Dermis microvascular lymphatic vessel endothelial cell (primary cell): ENCODE measurements at regions not wholly inside any gene's neighbourhood (a gene's known extent, or its start where the extent isn't known, plus 50 kb on each side); places are given as distances from the start of the nearest gene placed in this dataset.

Experiments used
- DNase-seq, 2 donors: peaks; one replicate each; pipeline versions ENCODE4 v3.0.0 to v3.0.0-alpha.2; 2010; ENCODE audit warnings: low read depth in 2 of 2

- no peak for DNase-seq
These were observed 244.7 kb upstream of the RHOBTB1 start for GRCh38 chr10:61188691-61189090.

GRCh38 chr10:61188101-61188500, 244.1 kb upstream of the RHOBTB1 start:
- DNase-seq: no peak

DNA sequence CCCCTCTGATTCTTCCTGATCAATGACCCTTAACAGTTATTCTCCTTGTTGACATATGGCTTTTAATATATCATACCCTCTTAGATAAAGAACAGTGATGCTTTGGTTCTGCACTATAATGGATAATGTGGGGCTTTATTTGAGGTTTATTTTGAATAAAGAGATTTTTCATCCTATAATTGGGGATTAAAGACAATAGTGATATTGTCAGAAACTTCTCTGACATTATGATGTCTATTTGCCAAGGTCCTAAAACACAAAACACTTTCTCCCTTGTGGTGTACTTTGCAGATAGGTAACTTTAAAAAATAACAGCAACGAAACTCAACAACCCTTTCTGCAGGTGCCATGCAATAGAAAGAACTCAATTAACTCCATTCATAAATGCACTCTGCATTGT, 243.6 kb upstream of the RHOBTB1 start:
- DNase-seq: no peak

DNA sequence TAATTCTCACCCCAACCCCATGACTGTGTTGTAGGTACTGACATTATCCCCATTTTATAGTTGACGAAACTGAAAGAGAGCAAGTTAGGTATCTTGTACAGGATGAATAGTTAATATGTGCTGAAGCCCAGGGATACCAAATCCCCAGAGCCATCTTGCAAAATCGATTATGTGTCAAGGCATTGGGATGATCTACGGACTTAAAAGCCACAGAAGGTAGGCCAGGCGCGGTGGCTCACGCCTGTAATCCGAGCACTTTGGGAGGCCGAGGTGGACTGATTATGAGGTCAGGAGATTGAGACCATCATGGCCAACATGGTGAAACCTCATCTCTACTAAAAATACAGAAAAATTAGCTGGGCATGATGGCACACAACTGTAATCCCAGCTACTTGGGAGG, 242.4 kb upstream of the RHOBTB1 start:
- no peak for DNase-seq

DNA sequence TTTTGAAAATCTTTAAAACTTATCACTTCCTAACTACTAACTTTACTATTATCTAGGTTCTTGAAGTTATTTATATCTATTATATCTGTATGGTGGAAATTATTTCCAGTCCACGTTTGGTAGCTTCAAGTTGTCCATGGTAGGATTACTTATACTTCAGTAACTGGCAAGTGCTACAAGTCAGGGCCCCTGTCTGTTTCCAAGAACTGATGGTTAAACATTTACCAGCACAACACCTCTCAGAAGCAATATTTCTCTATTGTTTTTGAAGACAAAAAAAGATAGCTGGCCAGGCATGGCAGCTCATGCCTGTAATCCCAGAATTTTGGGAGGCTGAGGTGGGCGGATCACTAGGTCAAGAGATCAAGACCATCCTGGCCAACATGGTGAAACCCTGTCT, 240.4 kb upstream of the RHOBTB1 start:
- DNase-seq: no peak

DNA sequence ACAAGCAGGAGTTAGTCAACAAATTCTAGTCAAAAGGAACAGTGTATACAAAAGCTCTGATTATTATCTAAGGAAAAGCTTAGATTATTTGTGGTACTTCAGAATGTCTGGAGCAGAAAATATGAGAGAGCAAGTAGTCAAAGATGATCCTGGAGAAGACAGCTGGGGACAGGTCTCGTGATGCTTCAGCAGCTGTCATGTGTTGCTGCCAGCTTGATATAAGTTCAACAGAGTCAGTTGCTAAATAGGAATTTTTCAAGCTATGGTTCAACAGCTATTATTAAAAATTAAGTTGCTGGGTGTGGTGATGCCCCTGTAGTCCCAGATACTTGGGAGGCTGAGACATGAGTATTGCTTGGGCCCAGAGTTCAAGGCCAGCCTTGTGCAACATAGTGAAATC, 240.0 kb upstream of the RHOBTB1 start:
- no peak for DNase-seq

GRCh38 chr10:61181832-61182231, 237.8 kb upstream of the RHOBTB1 start:
- DNase-seq: no peak

- no peak for DNase-seq
These were observed 235.8 kb upstream of the RHOBTB1 start for GRCh38 chr10:61179771-61180170.

GRCh38 chr10:61176424-61176823, 232.4 kb upstream of the RHOBTB1 start:
- DNase-seq: no peak

DNA sequence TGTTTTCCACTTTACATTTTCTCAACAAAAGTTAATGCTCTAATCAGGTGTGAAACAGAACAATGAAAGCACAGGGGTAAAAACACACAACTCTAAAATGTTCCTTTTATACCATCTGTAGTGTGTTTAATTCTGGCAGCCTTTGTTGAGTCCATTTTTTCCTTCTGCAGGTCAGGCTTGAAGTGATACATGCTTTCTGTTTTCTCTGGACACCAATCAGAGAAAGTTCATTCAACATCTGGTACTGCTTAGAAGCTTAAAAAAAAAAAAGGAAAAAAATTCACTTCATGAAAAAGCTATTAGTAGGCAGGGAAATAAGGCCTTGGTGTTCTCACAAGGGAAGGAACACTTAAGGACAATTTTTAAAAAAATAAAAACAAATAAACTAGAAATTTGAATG, 231.3 kb upstream of the RHOBTB1 start:
- no peak for DNase-seq

- DNase-seq: no peak
These were observed 229.5 kb upstream of the RHOBTB1 start for GRCh38 chr10:61173450-61173849.

DNA sequence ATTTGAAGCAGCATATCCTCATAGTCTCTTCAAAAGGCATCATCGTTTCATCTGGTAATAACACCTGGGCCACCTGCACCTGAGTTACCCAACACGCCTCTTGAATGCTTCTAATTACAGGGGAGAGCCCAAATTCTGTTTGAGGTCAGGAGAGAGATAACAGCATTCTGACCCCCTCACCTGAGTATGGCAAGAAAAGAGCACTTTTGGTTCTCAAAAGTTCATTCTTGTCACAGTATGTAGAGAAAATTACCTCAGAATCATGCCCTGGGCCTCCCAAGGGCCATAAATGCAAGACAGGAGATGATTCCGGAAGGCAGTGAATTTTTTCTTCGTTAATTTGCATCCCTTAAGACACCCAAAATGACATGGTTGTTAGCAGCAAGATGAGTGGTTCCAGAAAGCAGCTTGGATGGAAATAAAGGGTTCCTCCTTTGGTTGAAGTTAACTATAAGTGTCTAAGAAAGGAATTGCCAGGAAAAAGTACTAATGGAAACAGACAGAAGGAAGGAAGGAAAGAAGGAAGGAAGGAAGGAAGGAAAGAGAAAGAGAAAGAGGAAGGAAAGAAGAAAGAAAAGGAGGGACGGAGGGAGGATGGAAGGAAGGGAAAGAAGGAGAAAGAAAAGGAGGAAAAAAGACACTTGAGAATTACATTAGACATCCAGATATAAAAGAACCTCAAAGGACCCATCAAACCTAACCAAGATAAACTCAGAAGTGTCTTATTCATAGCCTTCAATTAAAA, 228.4 kb upstream of the RHOBTB1 start:
- DNase-seq: no peak

GRCh38 chr10:61170594-61170993, 226.6 kb upstream of the RHOBTB1 start:
- DNase-seq: no peak

DNA sequence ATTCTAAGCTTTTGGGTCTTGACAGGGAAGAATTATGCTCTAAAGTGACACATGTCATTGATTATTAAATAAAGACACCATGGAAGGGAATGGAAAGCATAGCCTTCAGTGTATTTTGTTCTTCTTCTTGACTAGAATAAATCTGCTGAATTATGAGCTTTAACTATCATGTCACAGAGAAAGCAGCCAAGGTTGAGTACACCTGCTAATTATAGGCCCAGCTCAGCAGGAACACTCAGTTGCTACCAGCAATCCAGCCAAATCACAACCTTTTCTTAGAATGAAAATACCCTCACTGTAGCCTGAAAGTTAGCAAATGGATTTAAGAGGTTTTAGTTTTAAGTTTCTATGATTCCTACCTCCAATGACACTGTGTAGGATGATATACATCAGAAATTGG, 225.3 kb upstream of the RHOBTB1 start:
- no peak for DNase-seq

DNA sequence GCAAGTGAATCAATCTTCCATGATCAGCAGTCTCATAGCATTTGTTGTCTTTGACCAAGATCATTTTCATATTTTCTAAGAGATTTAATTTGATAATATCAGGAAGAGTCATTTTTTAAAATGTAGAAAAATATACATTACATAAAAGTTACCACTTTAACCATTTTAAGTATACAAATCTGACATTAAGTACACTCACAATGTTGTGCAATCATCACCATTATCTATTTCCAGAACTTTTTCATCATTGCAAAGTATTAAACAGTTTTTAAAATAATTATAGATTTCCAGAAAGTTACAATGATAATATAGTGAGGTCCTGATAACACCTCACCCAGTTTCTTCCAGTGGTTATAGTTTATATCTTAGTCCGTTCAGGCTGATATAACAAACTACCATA, 222.5 kb upstream of the RHOBTB1 start:
- no peak for DNase-seq

- DNase-seq: no peak
These were observed 222.1 kb upstream of the RHOBTB1 start for GRCh38 chr10:61166065-61166464.

DNA sequence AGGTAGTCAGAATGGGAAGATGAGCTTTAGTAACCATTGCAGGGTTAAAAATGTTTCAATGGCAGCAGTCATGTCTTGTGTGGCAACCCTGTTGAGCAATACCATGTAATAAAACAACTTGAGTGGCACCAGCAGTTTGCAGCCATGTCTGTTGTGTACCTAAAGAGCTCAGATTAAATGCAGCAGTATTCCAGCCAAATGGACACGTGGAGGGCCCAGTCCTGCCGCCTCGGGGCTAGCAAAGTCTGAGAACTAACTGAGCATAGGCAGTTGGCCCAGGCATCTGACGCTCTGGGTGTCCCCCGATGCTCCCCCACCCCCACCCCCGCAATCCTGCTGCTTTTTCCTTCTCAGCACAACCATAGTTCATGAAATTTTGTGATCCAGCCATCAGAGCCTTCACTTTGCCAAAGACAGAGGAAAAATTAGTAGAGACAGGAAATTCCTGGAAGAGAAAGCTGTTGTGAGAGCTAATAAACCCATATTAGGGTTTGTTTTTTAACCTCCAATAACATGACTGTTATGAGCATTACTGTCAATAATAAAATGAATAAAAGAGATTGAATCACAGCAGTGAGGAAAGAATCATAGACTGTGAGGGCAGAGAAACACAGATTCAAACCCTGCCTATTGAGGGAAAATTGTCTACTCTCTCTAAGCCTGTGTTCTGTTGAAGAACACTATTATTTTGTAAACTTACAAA, 220.6 kb upstream of the RHOBTB1 start:
- peak; percentile 6 to 61 for DNase-seq

DNA sequence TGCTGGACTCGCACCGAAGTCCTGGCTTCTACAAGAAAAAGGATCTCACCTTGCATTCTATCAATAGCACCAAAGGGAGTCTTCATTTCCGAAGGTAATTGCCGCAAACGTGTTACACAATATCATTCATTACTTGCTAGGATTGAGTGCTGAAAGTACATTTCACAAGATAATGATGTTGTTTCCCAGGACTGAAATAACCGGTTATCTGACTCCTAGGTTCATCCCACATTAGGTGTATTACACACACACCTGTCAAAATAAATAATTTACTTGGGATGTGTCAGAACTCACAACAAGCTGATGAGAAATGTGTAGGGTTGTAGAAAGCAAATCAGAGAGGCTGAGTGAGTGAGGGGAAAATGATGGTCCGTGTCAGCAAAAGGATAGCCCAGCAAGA, 219.4 kb upstream of the RHOBTB1 start:
- no peak for DNase-seq

GRCh38 chr10:61160253-61160652, 216.3 kb upstream of the RHOBTB1 start:
- DNase-seq: no peak

DNA sequence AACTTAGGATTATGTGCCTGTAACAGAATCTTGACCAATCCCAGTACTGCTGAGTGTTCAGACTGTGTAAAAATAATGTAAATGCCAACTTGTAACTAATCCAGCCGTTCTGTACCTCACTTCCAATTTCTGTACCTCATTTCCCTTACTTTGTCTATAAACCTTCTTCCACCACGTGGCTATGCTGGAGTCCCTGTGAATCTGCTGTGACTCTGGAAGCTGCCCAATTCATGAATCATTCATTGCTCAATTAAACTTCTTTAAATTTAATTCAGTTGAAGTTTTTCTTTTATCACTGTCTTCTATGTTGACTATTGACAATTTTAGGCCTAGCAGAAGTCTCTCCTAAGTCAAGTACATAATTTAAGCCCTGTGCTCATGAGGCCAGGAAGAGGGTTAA, 215.3 kb upstream of the RHOBTB1 start:
- peak in 1 of 2 donors; percentile 23 for DNase-seq

DNA sequence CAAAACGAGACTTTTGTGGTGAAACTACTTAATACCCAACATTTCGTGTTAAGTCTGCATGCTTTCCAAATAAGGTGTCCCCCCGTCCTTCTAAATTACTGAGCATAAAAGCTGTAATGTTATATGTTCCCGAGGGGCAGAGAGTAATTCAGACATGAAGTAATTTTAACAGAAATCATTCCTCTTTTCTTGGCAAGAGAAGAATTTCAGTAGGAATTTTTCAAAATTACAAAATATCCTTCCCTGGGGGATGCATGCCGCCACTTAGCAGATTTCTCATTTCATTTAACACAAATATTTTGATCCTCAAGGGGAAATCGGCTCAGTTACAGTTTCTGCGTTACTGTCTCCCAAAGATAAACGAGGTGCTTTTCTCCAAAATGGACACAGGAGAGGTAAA, 213.2 kb upstream of the RHOBTB1 start:
- no peak for DNase-seq

- no peak for DNase-seq
These were observed 209.8 kb upstream of the RHOBTB1 start for GRCh38 chr10:61153771-61154170.

DNA sequence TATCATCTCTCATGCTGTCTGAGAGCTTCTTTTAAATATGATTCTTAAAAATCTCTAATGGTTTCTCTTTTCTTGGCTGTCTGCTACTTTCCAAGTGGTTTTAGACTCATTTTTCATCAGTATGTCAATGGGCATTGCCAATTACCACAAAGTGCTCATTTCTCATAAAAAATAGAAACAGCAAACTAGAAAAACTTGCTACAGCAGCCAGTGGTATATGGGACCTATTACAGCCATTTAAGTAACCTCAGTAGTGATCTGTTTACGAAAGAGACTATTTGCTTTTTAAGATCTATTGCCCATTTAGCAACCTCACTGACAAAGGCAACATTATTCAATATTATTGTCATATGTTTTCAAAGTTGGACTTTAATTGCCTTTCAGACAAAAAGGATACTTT, 207.1 kb upstream of the RHOBTB1 start:
- no peak for DNase-seq
